Stimulated activated CD8-positive, alpha-beta memory T cell treated with anti-CD3 and anti-CD28 coated beads, Interleukin-7, amount 100 ng/mL, for 24 hours (primary cell): ENCODE measurements at regions not wholly inside any gene's neighbourhood (a gene's known extent, or its start where the extent isn't known, plus 50 kb on each side); places are given as distances from the start of the nearest gene placed in this dataset.
"Not testable (repeated sequence)": the region's sequence is repeated elsewhere in the genome, so short reads cannot be mapped to it uniquely, and the experiment has no call there.

Experiments used
- DNase-seq: peaks from one replicate; pipeline ENCODE4 v3.0.0-alpha.2; 2020; ENCODE audit warnings: low read depth

DNA sequence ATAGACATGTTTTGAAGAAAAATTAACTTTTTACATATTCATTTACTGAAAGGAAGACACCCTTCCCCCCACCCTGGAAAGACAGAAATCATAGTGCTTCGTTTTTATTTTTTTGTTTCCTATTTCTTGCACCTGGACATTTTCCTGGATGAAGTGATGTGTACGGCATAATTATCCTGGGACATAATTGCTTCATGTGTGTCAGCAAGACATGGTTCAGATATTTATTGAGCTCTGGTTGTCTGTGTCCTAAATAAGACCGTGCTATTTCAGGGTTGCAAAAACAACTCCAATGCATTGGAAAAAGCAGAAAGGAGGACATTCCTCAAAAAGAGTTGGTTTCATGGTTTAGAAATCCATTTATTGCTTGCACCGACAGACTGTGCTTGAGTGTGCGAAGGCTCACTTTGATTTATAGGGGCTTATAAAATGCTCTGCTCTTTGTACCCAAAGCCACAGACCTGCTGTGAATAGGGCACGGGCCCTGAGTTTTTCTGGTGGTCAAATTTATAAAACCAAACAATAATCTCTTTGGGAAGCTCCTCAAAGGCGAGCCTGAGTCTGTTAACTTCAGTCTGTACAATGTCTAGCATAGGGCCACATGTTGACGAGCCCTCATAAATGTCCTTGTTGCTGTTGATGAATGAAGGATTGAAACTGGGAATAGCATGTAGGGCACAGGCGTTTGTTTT, 179.5 kb downstream of the SOX4 start:
- no peak for DNase-seq

- DNase-seq, result no peak
Observed at GRCh38 chr6:21773576-21773968, 180.0 kb downstream of the SOX4 start.

GRCh38 chr6:21777846-21778245, 184.3 kb downstream of the SOX4 start:
- DNase-seq, result no peak

DNA sequence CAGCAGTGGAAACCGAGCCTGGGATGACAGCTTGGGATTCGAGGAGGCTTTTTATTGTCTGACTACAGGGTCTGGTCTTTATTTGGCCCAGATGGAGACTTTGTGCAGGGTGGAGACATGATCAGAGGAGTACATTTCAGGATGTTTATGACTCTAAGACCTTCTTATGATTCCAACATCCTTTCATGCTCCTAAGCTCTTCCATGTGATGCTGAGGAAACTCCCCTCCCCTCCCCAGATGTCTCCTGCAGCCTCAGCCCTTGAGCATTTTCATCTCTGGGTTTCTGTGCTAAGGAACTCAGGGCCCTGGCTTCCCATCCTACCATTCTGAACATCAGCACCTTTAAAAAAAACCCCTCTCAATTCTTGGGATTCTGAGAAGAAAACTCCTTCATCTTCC, 186.6 kb downstream of the SOX4 start:
- no peak for DNase-seq

- DNase-seq, result no peak
Observed at GRCh38 chr6:21780679-21781078, 187.1 kb downstream of the SOX4 start.

DNA sequence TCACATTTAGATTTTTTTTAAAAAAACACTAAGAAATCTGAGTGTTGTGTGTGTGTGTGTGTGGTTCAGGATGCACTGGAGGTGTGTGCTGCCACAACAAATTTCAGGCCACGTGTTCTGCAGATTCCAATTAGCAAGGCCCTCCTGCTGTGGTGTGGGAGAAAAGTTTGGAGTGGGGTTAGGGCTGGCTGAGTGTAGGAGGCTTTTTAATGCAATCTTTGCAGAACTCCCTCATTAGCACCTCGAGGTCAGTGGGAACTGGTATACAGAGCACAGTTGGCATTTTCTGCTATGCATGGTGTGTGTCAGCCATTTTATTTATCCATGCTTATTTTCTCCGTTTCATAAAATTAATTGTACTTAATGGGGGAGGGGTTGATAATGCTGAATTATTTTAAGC, 187.6 kb downstream of the SOX4 start:
- DNase-seq, result no peak

- DNase-seq, result no peak
Observed at GRCh38 chr6:21785164-21785563, 191.6 kb downstream of the SOX4 start.

DNA sequence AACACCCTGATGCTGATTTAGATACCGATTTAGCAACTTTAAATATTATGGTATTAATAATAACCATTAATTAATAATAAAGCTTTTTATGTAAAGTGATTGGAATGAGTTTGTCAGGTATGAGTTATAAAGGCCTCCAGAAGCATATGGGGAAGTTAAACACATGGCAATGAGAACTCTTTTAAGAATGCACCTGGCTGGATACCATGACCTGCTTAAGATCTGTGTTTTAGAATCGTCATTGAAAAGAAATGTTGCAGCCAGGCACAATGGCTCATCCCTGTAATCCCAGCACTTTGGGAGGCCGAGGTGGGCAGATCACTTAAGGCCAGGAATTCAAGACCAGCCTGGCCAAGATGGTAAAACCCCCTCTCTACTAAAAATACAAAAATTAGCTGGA, 197.5 kb downstream of the SOX4 start:
- DNase-seq, result no peak

GRCh38 chr6:21791581-21791980, 198.0 kb downstream of the SOX4 start:
- DNase-seq, result no peak

DNA sequence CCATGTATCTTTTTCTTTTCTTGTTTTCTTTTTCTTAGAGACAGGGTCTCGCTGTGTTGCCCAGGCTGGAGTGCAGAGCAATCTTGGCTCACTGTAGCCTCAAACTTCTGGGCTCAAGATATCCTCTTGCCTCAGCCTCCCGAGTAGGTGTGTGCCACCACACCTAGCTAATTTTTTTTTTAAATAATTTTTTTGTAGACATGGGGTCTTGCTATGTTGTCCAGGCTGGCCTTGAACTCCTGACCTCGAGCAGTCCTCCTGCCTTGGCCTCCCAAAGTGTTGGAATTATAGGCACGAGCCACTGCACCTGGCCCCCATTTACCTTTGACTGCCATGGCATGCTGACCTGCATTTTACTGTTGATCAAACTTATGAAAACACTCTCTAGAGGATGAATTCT, 198.6 kb downstream of the SOX4 start:
- DNase-seq, result no peak

GRCh38 chr6:21796979-21797378, 203.4 kb downstream of the SOX4 start:
- DNase-seq, result not testable (repeated sequence)

- DNase-seq, result no peak
Observed at GRCh38 chr6:21798468-21798867, 204.9 kb downstream of the SOX4 start.

DNA sequence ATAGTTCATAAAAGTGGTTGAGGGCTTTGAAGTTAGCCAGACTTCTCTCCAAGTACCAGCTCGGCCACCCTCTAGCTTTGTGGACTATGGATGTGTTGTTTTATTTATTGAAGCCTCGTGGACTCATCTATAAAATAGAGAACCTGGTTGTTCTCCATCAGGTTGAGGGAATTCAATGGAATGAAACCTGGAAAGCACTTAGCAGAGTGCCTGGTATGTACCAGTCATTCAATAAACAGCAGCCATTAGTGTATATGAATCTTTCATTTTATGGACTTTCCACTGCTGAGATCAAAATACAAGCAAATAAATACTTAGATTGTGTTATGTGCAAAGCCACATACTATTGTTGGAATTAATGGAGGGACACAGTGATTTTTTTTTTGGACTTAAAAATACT, 206.8 kb downstream of the SOX4 start:
- DNase-seq, result no peak

DNA sequence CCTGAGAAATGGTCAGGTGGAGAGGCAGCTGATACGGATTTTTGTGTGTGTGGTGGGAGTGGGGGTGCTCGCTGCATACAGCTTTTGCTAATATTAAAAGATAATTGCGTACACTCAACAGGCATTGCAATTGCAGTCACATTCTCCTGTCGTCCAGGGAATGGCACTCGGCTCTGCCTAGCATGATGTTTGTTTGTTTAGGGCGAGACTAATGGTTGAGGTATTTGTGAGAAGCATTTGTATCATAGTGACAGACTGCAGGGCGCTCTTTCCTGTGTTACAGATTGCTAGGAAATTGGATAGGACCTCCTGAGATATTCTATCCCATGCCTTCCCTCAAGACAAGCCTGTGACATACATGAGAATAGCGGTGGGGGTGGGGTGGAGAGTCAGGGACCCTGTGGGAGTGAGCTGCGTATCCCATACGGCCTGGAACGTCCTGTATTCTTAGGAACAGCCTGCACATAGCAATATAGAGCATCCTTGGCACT, 207.4 kb downstream of the SOX4 start:
- DNase-seq, result no peak

GRCh38 chr6:21801446-21802174, 208.1 kb downstream of the SOX4 start:
- DNase-seq, result no peak

GRCh38 chr6:21802175-21802822, 208.7 kb downstream of the SOX4 start:
- no peak for DNase-seq

DNA sequence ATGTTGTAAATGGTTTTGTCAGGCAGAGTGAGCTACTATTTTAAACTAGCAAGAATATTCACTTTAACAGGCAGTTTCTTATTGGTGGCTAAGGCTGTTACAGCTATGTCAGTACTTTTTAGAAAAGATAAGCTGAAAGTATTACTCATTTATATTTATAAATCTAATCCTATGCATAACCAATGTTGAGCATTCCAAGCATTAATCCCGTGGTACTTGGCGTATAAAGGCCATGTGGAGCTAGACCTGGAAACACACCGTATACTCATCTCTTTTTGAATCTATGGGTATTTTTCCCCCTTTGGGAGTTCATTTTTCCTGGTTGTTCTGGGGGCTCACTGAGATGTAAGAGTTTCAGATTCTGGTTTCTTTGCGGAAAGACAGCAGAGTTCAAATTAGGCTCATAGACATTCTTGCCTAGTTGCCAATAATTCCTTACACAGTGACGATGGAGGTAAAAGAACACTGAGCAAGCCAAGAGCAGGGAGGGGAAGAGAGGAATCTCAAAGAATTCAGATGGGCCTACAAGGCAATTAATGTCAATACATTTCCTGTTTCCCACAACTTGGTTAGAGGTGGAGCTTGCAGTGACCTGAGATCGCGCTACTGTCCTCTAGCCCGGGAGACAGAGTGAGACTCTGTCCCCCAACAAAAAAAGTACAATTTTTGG, 211.5 kb downstream of the SOX4 start:
- DNase-seq, result no peak

DNA sequence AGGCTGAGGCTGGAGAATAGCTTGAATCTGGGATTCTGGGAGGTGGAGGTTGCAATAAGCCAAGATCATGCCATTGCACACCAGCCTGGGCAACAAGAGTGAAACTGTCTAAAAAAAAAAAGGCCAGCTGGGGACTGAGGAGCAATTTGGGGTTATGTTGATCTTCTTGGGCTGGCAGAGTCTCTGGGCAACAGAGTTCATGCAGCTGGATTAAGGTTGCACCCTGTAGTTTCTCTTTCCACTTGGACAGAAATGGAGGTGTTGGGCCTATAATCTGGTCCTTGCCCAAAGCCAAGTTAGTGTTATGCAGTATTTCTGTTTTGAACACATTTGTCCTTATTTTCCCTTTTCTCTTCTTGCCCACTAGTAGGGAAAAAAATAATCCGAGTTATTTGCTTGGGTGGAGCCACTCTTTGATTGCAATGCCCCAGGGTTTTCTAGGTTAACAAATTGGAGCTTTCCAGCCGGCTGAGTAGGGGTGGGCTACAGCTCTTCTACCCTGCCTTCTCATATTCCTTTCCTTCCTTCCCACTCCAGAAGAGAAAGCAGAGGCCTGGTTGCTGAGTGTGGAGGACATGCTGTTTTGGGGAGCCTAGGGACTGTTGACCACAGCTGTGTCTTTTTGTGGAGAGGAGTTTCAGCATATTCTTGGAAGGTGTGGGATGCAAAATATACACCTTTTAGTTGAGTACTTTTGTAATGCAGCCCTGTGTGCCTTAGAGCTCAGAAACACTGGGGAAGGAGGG, 213.9 kb downstream of the SOX4 start:
- no peak for DNase-seq

- DNase-seq, result no peak
Observed at GRCh38 chr6:21808045-21808470, 214.5 kb downstream of the SOX4 start.

DNA sequence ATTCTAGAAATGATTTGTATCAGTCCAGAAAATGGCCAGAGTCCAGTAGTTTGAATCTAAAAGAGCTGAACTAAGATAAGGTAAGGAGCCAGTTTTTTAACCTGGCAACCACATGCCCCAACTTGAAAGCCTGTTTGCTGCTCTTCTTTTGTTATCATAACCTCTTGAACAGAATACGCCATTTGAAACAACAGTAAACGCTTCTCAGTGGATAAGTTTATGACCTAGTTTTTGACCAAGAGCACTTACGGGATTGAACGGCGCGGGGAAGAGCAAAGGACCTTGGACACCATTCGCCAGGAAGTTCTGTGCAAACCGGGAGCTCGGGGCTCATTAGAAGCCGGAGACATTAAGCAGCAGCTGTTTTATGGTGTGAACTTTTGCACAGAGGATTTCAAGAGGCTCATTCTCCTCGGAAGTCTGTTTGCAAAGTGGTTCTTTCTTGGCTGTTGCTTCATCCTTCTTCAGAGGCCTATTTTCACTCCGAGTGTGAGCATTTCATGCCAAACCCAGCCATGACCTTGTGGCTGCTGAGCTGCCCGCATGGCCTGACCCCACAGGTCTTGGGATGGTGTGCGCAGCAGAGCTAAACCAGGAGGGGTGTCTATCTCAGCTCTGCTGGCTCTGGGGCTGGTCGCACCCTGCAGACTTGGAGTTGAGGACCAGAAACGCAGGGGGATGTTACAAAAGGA, 215.1 kb downstream of the SOX4 start:
- DNase-seq, result no peak

DNA sequence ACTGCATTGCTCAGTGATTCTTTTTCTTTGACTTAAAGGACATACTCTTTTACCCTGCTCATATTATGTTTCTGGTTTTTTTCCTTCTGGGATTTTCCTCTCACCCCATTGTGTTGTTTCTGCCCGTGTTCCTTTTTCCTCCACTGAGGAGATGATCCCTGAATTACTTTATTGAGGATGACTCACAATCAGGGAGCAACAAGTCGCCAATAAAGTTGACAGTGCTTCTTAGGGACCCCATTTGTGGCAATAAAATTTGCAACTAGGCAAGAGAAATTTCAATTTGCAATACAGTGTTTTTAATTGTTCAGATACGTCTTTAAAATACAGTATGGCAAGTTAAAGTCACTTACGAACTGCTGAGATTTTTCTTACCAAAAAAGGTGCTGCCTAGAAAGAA, 217.9 kb downstream of the SOX4 start:
- DNase-seq, result no peak
